K562 (cell line): ENCODE measurements at regions not wholly inside any gene's neighbourhood (a gene's known extent, or its start where the extent isn't known, plus 50 kb on each side); places are given as distances from the start of the nearest gene placed in this dataset.

Experiments
- ATAC-seq: fragments of 200-7000 bp; cut with Tn5 transposase; 3 replicates; pipeline ENCODE4 v1.9.1; 2020; ENCODE audit warnings: moderate library complexity
- BruUV-seq: library from RNA; stranded (reverse); fragments of 400-500 nt; replicated peaks from 2 replicates; lab custom pipeline; 2021; lab: Mats Ljungman, UMichigan
- CTCF ChIA-PET: fragments of 300-600 bp; formaldehyde crosslinking; extraction: SDS; loops from one replicate; lab custom pipeline; 2021; ENCODE audit warnings: low intra/inter-chr PET ratio; lab: Yijun Ruan, JAX
- POLR2A ChIA-PET: fragments of 300-600, 350-650 bp; sonication (Branson Sonifier 250); formaldehyde crosslinking; extraction: SDS; loops from one replicate; lab custom pipeline; 2021; ENCODE audit warnings: antibody characterized with exemption, inconsistent platforms; lab: Yijun Ruan, JAX
- DNase-seq, 4 experiments: peaks; one replicate each; pipeline versions ENCODE4 v3.0.0 to v3.0.0-alpha.2; 2011 to 2018; ENCODE audit warnings: low spot score in 3 of 4, mixed read lengths in 3 of 4; ENCODE audit errors: extremely low read depth in 1 of 4
- FAIRE-seq: peaks from 2 replicates; lab custom pipeline; 2011; peaks lifted over from hg19 to GRCh38; lab: Jason Lieb, UNC
- H2AFZ ChIP-seq: 2 replicates; pipeline ENCODE4 v1.6.0; 2011; ENCODE audit warnings: low read depth, low read length, control low read depth, inconsistent platforms
- H3K27ac ChIP-seq: fragments of 200-600 bp; 3 replicates; pipeline ENCODE4 v1.8.0; 2011; ENCODE audit warnings: low read depth, mild to moderate bottlenecking, control low read depth, inconsistent platforms, low read length, moderate library complexity, mixed read lengths; ENCODE audit errors: extremely low read depth
- H3K27me3 ChIP-seq, 2 experiments: fragments of 300-600 bp in 1 of 2; 2 replicates in 1 of 2; 3 replicates in 1 of 2; pipeline versions ENCODE4 v1.6.0 to v1.8.0; 2011; ENCODE audit warnings: inconsistent platforms in 2 of 2, low read length in 2 of 2, mild to moderate bottlenecking in 1 of 2, mixed read lengths in 1 of 2, moderate library complexity in 1 of 2; ENCODE audit not compliant: control insufficient read depth in 2 of 2, insufficient read depth in 2 of 2
- H3K36me3 ChIP-seq: fragments of 300-600 bp; 3 replicates; pipeline ENCODE4 v1.8.0; 2011; ENCODE audit warnings: mild to moderate bottlenecking, low read length, inconsistent platforms; ENCODE audit not compliant: control insufficient read depth, insufficient read depth
- H3K4me1 ChIP-seq, 2 experiments: fragments of 200-600 bp in 1 of 2; replicated peaks in 1 of 2; 2 replicates in 1 of 2; 3 replicates in 1 of 2; pipeline versions ENCODE4 v1.5.1 to v1.8.0; 2011; ENCODE audit warnings: inconsistent platforms in 2 of 2, low read length in 2 of 2, mild to moderate bottlenecking in 1 of 2, mixed read lengths in 1 of 2, moderate library complexity in 1 of 2; ENCODE audit not compliant: control insufficient read depth in 2 of 2, insufficient read depth in 2 of 2
- H3K4me2 ChIP-seq: 2 replicates; pipeline ENCODE4 v1.6.1; 2011; ENCODE audit warnings: low read length, control low read depth, inconsistent platforms, mixed read lengths; ENCODE audit not compliant: insufficient read depth
- H3K4me3 ChIP-seq: fragments of 200-600 bp; sonication (generic), shearing (Covaris generic); 2 replicates; pipeline ENCODE4 v1.5.1; 2016; ENCODE audit warnings: control low read depth, inconsistent platforms
- H3K79me2 ChIP-seq: fragments of 200-600 bp; 3 replicates; pipeline ENCODE4 v1.8.0; 2011; ENCODE audit warnings: low read length, inconsistent platforms; ENCODE audit not compliant: control insufficient read depth, insufficient read depth
- H3K9ac ChIP-seq, 2 experiments: 2 replicates each; pipeline versions ENCODE4 v1.6.0 to v1.6.1; 2011; ENCODE audit warnings: low read depth in 2 of 2, low read length in 2 of 2, control low read depth in 1 of 2, inconsistent platforms in 1 of 2, mild to moderate bottlenecking in 1 of 2, mixed read lengths in 1 of 2; ENCODE audit not compliant: insufficient read depth in 1 of 2
- H3K9me1 ChIP-seq: one replicate; pipeline ENCODE4 v1.6.0; 2011; ENCODE audit warnings: inconsistent platforms, mild to moderate bottlenecking, low read length, moderate library complexity; ENCODE audit not compliant: control insufficient read depth, insufficient read depth
- H3K9me3 ChIP-seq: replicated peaks from 2 replicates; pipeline ENCODE4 v1.5.1; 2011; ENCODE audit warnings: low read depth, low read length, inconsistent platforms; ENCODE audit not compliant: control insufficient read depth, insufficient read depth
- H4K20me1 ChIP-seq: replicated peaks from 2 replicates; pipeline ENCODE4 v1.6.1; 2011; ENCODE audit warnings: low read length, inconsistent platforms, mixed read lengths; ENCODE audit not compliant: control insufficient read depth, insufficient read depth
- ARID1B ChIP-seq: fragments of 450-650 bp; IDR thresholded peaks from 2 replicates; pipeline ENCODE4 v1.6.1; 2016; ENCODE audit warnings: antibody characterized with exemption, mild to moderate bottlenecking, inconsistent platforms
- EZH2 ChIP-seq: IDR thresholded peaks from 2 replicates; pipeline ENCODE4 v1.6.1; 2012; ENCODE audit warnings: low read depth, mild to moderate bottlenecking, inconsistent platforms, low read length, borderline replicate concordance
- IRF9 ChIP-seq: fragments of 450-650 bp; IDR thresholded peaks from 2 replicates; pipeline ENCODE4 v1.6.1; 2016; ENCODE audit warnings: missing biosample characterization, missing genetic modification characterization
- THAP12 ChIP-seq: fragments of 250-450 bp; sonication (Bioruptor Pico); IDR thresholded peaks from 2 replicates; pipeline ENCODE4 v1.9.0; 2021; ENCODE audit warnings: mild to moderate bottlenecking, inconsistent platforms
- U2AF2 ChIP-seq: fragments of 200-400 bp; formaldehyde crosslinking; optimal IDR thresholded peaks from 2 replicates; pipeline ENCODE3; 2017; ENCODE audit warnings: low read depth, mild to moderate bottlenecking, low read length
- ZBTB11 ChIP-seq, 3 experiments: fragments of 200-800 bp in 1 of 3; fragments of 250-450 bp in 1 of 3; fragments of 450-650 bp in 1 of 3; sonication (Bioruptor Pico) in 1 of 3; sonication (Bioruptor generic) in 1 of 3; formaldehyde crosslinking in 1 of 3; IDR thresholded peaks; 2 replicates each; pipeline versions ENCODE4 v1.6.1 to v1.8.0; 2016 to 2022; ENCODE audit warnings: mild to moderate bottlenecking in 2 of 3, missing genetic modification characterization in 2 of 3, missing compliant biosample characterization in 1 of 3, moderate library complexity in 1 of 3
- ZNF785 ChIP-seq: fragments of 250-450 bp; sonication (Bioruptor Pico); IDR thresholded peaks from 2 replicates; pipeline ENCODE4 v1.4.0; 2020; ENCODE audit warnings: mild to moderate bottlenecking
- WGBS: fragments of 100-300 bp; shearing (Covaris generic); methylation state at CpG from one replicate; pipeline ENCODE4 v1.1.6; 2016; ENCODE audit warnings: low coverage, mixed read lengths; ENCODE audit not compliant: insufficient coverage; ENCODE audit errors: missing lambda C conversion rate; 5-methylcytosine and 5-hydroxymethylcytosine counted together
- in situ Hi-C: fragments of 300-500 bp; cut with MboI; formaldehyde crosslinking; loops from 4 replicates; pipeline ENCODE4 v1.15.0; 2018; ENCODE audit warnings: inconsistent platforms, mixed read lengths
- intact Hi-C: fragments of 100-400 bp; cut with micrococcal nuclease; formaldehyde crosslinking; loops from 2 replicates; pipeline ENCODE4 v1.14.2; 2022
- TF ChIP-seq, protein P1 (sequence below): sonication (generic); formaldehyde crosslinking; IDR thresholded peaks from 2 replicates; pipeline ENCODE4 v1.8.1; 2023; ENCODE audit warnings: missing genetic modification reagents, mild to moderate bottlenecking, borderline replicate concordance

- no peaks in the 10 kb centered on the region for H3K4me1 ChIP-seq
- DNase-seq = no peak
- intact Hi-C loops (no loop called here), in situ Hi-C loops (no loop called here)
- ATAC-seq = no peak
- no peaks in the 10 kb centered on the region for H3K9me1 ChIP-seq
- no TSS peak for BruUV-seq
- no peak overlapping the region for H3K9ac ChIP-seq
- CTCF ChIA-PET = no interaction called here
- no peaks in the 10 kb centered on the region for H3K79me2 ChIP-seq
- H4K20me1 ChIP-seq = no peaks in the 10 kb centered on the region
- no peak overlapping the region for H3K4me3 ChIP-seq
- POLR2A ChIA-PET = interaction anchor here (0.9 kb wide), 1 partner anchor 10 kb away, joined by 4 read pairs; no protein-coding TSS in a partner anchor
- H3K9me3 ChIP-seq = no peaks in the 10 kb centered on the region
- no peaks in the 10 kb centered on the region for H3K36me3 ChIP-seq
- no peak overlapping the region for H3K27ac ChIP-seq
- H3K4me2 ChIP-seq = no peak overlapping the region
- H3K27me3 ChIP-seq = no peaks in the 10 kb centered on the region
- FAIRE-seq = no peak
- WGBS = 0% methylated on average over 2 of the region's 2 CpGs
- no peak overlapping the region for H2AFZ ChIP-seq
- TF ChIP-seq EZH2 (no peak), THAP12 (CRISPR knock-in tag) (no peak), U2AF2 (no peak), IRF9 (tag) (no peak), ZNF785 (no peak), ZBTB11 (CRISPR knock-in tag; IDR thresholded peaks at IDR 0.05) (no peak), ARID1B (no peak)
- TF ChIP-seq, protein P1, sequence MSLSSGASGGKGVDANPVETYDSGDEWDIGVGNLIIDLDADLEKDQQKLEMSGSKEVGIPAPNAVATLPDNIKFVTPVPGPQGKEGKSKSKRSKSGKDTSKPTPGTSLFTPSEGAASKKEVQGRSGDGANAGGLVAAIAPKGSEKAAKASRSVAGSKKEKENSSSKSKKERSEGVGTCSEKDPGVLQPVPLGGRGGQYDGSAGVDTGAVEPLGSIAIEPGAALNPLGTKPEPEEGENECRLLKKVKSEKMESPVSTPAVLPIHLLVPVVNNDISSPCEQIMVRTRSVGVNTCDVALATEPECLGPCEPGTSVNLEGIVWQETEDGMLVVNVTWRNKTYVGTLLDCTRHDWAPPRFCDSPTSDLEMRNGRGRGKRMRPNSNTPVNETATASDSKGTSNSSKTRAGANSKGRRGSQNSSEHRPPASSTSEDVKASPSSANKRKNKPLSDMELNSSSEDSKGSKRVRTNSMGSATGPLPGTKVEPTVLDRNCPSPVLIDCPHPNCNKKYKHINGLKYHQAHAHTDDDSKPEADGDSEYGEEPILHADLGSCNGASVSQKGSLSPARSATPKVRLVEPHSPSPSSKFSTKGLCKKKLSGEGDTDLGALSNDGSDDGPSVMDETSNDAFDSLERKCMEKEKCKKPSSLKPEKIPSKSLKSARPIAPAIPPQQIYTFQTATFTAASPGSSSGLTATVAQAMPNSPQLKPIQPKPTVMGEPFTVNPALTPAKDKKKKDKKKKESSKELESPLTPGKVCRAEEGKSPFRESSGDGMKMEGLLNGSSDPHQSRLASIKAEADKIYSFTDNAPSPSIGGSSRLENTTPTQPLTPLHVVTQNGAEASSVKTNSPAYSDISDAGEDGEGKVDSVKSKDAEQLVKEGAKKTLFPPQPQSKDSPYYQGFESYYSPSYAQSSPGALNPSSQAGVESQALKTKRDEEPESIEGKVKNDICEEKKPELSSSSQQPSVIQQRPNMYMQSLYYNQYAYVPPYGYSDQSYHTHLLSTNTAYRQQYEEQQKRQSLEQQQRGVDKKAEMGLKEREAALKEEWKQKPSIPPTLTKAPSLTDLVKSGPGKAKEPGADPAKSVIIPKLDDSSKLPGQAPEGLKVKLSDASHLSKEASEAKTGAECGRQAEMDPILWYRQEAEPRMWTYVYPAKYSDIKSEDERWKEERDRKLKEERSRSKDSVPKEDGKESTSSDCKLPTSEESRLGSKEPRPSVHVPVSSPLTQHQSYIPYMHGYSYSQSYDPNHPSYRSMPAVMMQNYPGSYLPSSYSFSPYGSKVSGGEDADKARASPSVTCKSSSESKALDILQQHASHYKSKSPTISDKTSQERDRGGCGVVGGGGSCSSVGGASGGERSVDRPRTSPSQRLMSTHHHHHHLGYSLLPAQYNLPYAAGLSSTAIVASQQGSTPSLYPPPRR (CRISPR knock-in tag) = no peak
Measured at GRCh38 chr5:104764197-104764596, 1201.6 kb upstream of the NUDT12 start.
